GM18858 (cell line): ENCODE measurements at regions not wholly inside any gene's neighbourhood (a gene's known extent, or its start where the extent isn't known, plus 50 kb on each side); places are given as distances from the start of the nearest gene placed in this dataset.

Source experiments
- ATAC-seq: cut with Tn5 transposase; IDR thresholded peaks from one replicate; pipeline ENCODE4 v1.9.1; 2021; ENCODE audit not compliant: unreplicated experiment

DNA sequence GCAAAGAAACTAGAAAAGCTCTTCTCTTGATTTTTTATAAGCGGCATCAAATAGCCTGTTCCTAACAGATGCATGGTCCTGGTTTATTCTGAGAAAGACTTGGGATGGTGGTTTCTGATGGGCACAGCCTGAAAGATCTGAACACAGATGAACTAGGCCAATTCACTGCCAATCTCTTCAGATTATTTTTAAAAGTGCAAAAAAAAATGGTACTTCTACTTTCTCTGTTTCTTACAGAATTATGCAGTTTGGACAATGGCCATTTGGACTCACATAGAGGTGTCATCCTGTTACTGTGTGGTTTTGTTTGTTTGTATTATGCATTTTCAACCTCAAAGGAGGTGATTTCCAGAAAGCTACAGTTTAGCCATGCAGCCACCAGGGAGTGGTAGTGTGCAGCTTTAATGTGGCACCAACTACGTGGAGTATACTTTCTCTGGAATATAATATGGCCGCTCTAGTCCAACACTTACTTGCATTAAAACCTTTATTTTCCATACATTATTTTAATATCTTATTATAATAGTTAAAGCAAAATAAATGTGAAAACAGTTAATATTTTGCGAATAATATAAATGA is 469.8 kb upstream of the KIRREL3 start:
- ATAC-seq = no peak

DNA sequence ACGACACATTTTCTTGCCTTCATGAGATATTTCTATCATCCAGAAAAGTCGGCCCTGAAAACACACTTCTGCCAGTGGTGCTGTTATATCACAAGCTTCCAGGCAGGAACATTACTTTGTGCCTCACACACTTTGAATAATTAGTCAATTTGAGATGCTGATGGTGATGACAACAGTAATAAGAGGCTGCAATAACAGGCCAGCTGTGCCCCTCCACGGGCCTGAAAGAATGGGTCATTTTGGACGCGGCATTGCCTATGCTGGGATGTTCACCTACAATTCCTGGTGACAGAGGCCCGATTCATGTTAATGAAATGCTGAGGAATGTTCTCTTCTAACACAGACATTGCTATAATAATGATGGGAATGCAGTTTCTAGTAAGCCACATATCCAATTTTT is 463.8 kb upstream of the KIRREL3 start:
- no peak for ATAC-seq

DNA sequence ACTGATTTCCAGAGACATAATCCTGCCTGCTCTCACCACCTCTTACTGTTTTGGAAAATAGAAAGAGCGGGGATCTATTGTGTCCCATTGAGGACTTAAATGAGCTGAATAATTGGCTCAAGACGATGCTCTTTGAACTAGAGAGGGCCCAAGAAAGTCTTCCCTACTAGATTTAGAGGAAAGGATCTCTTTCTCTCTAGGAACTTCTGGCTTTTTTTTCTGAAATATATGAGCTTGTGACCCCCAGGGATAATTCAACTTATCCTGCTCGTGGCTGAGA is 461.4 kb upstream of the KIRREL3 start:
- no peak for ATAC-seq

DNA sequence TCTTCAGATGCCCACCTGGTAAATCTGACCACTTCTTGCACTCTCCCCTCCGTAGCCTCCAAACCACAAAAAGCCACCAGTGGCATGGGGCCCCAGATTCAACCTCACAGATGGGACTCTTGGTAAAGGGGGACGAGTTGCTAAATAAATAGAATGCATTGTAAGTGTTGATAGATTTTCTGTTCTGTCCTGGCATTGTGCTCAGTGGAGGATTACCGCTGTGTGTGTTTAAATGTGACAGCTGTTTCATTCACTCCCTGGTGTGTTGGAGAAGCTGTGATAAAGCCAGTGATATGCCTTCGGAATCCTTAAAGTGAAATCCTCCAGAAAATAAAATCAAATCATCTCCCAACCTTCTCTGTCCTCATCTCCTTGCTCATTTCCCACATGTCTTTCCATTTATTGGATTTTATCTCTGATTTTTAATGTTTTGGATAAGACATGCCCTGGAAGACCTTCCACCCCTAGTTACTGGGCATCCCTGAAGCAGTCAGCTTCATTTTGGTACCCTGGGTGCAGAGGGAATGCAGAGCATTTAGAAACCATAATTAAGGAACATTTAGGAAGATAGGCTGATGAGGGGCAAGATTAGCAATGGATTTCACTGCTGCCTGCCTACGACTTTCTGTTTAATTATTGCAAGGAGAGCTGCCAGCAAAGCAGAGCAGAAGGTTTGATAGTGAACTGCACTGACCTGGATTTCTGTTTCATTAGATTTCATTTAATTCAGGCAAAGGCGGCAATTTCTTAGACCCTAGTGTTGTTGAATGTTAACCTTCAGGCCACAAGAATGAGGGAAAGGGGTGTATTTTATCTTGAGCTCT is 460.9 kb upstream of the KIRREL3 start:
- no peak for ATAC-seq

DNA sequence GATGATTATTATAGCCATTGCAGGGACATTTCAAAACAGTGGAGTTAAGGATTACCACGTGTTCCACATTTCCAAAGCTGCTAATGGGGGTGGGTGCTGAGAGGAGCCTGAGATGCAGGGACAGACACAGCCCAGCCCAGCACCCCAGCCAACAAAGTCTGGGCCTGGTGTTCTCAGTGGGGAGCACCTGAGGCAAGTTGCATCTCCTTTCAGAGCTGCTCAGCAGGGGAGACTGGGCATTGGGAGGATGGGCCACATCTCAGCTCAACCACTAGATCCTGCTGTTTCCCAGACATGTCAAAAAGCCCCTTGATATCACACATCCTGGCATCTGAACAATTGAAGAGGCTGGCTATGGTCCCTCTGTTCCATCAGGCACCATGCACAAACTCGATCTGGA is 458.0 kb upstream of the KIRREL3 start:
- ATAC-seq = no peak

DNA sequence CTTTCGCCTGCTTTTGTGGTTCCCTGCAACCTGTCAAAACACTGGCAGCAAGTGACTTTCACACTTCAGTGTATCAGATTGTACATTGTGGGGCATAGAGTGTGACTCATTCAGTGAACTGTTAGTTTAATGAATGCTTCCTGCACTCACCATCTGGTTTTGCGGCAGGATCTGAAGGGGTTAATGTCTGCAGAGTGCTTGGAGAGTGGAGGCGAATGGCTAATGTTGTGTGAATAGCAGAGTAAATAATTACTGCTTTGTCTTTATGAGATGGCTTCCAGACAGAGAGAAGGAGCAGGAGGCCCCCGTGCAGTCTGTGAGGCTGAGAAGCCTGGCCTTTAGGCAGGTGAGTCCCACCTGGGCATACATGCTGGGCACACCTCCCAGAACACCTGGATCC is 454.3 kb upstream of the KIRREL3 start:
- ATAC-seq = no peak

DNA sequence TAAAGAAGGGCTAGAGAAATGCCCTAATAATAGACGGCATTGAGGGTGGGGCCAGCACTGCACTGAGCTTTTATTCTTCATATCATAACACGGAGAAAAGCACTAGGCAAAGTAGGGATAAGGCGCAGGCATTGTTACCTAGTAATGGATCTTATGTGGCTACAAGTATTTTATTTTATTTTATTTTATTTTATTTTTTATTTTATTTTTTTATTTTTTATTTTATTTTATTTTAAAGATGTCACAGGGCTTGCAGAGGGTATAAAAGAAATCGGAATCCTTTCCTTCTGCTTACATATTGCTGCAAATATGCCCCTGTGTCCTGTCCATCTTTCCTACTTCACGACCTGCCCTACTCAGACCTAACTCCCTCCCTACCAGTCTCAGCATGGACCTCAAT is 452.0 kb upstream of the KIRREL3 start:
- no peak for ATAC-seq

DNA sequence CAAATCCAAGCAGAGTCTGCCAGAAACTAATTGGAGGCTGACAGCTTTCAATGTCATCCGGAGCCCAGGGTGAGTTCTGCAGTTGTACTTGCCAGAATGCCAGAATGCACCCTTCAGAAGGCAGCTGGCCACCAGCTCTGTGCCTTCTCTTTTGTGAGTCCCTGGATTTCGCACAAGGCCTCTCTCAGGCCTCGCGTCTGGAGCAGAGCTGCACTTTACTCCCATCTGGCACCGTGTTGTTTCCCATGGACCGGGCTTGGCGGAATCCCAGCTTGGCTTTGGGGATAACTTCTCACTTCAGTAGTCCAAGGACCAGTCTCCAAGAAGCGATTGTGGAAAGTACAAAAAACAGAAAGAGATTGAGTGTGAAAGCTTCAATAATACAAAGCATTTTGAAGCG is 451.3 kb upstream of the KIRREL3 start:
- ATAC-seq = no peak

DNA sequence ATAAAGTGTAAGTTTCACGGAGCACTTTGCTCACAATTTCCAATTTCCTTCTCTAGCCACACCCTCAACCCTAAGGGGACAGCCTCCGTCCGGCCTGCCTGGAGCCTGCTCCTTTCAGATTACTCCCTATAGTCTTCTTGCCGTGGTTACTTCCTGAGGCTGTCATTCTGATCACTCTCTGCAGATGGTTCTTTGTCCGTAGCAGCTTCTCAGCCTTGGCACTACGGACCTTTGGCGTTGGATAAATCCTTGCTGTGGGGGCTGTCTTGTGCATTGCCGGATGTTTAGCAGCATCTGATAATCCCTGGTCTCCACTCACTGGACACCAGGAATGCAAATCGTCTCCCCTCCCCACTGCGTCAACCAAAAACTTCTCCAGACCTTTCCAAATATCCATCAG is 447.5 kb upstream of the KIRREL3 start:
- no peak for ATAC-seq

DNA sequence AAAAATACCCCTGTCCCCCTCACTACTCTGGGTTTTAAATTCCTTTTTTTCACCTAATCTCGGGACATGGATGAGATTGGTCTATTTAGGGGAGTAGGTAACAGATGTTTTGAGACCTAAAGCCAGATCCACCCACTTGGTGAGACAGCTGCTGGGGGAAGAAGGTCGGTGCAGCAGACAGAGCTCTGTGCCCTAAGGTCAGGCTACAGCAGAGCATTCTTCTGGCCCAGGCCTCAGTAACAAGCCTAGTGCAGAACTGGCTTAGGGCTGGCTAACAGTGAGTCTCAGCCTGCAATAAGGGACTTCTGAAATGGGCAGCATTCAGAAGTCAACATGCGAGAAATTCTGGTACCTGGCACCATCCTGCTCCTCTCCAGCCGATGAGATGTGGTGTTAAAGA is 444.9 kb upstream of the KIRREL3 start:
- no peak for ATAC-seq

DNA sequence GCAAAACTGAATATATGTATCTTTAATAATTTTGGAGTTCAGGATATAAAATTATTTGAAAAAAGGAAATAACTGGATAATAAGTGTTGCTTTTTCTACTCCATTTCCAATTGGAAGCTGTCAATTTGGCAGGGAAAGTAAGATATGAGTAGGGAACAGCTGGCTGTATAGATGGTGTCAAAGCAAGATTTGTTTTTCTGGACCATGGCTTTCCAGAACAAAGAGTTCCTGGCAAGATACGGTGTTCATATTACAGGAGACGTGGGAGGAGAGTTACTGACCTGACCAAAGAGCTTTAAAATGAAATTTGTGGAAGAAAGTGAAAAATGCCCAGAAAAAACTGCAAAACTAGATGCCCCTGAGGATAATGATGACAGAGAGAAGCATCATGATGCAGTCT is 442.7 kb upstream of the KIRREL3 start:
- ATAC-seq = no peak

DNA sequence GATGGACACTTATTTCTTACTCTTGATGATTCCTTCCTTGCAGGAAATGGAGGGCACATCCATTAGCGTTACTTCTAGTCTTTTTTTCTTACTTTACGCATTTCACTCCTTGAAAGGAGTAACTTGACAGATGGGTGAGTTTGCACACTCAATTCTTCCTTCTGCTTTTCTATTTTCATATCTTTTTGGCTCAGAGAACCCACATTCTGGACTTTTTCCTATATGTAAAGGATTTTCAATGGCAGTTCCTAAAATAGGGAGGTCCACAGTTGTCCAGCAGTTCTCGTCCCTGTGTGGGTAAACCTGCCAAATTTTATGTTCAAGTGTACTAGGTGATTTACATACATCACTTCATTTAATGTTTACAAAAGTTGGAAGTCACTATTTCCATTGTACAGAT is 440.0 kb upstream of the KIRREL3 start:
- no peak for ATAC-seq

DNA sequence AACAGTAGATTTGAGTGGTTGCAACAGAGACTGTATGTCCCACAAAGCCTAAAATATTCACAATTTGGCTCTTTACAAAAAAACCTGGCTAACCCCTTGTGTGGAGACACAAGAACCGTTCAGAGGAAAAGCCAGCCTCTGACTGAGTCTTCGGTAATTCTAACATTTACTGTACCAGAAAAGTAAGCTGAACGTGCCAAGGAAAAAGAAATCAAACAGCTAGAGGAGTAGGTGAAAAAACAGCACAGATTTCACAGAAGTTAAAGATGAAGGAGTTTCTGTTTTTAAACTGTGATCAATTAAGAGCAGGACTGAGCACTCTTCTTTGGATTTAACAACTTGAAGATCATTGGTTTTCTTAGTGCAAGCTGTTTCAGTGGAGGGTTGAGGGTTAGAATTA is 424.7 kb upstream of the KIRREL3 start:
- ATAC-seq = no peak

DNA sequence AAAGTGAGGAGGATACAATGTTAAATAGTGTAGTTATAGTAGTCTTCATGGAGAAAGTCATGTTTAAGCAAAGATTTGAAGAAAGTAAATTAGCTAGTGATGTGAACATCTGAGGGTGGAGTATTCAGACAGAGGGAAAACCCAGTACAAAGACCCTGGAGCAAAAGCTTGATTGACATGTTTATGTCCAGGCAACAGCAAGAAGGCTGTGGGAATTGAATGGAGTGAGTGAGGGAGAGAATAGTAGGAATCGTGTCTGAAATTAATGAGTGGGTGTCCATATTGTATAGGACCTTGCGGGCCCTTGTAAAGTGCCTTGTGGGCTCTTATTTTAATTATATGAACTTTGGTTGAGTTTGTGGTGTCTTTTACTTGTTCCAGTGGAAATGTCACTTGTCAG is 424.1 kb upstream of the KIRREL3 start:
- no peak for ATAC-seq

DNA sequence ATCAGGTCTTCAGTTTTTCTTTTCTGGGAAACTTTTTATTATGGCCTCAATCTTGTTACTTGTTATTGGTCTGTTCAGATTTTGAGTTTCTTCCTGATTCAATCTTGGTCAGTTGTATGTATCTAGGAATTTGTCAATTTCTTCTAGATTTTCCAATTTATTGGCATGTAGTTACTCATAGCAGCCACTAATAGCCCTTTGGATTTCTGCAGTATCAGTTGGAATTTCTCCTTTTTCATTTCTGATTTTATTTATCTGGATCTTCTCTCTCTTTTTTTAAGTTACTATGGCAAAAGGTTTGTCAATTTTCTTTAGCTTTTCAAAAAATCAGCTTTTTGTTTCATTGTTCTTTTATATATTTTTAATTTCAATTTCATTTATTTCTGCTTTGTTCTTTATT is 419.6 kb upstream of the KIRREL3 start:
- ATAC-seq = no peak

DNA sequence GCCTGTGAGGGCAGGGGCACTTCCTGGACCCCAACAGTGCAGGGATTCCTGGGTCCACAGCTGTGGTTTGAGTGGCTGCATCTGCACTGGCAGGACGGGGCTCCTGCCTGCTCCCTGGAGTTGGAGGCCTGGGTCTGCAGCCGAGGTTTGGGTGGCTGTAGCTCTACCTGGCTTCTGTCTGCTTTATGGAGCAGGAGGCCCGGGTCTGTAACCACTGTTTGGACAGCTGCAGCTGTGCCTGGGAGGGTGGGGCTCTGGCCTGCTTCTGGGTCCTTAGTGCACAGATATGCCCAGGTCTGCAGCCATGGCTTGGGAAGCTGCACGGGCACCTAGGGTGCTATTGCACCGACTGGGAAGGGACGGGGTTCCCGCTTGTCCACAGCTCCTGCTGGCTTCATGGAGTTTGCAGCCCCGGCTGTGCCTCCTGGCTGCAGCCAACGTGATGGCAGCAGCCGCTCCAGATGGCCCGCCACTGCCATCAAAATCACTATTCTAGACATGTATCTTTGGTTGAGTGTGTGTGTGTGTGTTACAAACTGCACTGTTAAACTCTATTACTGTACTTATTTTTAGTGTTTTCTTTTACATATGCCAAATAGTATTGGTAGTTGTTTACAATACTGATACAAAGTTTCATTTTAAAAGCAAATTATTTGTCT is 412.3 kb upstream of the KIRREL3 start:
- ATAC-seq = no peak

DNA sequence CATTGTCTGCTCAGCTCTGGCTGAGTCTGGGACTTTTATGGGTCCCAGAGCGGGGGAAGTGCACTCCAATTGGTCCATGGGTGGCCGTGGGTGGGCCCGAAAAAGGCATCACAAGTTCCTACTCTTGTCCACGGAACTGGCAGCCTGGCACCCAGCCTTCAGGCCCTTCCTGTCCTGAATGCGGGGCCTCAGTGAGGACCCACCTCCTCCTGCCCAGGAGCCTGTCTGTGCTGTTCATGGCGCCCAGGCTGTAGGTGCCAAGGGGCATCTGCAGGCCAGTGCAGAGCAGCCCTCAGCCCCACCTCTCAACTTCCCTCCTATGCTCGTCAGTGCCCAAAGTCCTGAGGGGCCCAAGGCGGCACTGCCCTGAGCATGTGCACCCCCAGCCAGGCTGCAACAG is 411.7 kb upstream of the KIRREL3 start:
- ATAC-seq = no peak

DNA sequence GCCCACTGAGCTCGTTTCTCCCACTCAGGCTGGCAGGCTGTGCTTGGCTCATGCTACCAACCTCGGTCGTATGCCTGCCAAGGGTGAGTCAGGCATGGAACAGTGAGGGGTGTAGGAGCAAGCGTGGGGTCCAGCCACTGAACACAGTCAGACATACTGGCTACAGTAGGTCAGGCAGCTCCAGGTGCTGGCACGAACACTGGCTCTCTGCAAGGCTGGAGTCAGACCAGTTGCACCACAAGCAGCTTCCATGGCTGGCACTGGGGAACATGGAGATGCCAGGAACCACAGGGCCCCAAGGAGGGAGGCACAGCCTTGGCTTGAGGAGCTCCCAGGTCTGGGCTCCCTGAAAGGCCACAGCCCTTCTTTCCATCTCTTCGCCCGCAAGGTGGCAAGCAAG is 410.7 kb upstream of the KIRREL3 start:
- no peak for ATAC-seq

DNA sequence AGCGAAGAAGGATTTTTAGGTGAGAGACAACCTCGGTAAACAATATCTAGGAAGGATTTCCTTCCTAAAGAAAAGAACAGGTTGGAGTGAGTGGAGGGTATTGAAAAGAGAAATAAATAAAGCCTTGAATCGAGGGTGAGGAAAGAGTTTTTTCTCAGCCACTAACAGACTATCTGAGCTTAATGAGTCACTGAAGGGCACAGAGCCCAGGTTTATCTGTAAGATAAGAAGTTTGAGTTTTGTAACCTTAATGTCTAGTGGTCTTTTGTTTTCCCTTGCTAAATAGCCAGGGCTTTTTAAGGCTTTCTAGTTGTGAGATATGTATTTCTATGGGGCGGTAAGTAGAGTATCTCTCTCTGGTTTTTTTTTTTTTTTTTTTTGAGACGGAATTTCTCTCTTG is 394.5 kb upstream of the KIRREL3 start:
- ATAC-seq = no peak

DNA sequence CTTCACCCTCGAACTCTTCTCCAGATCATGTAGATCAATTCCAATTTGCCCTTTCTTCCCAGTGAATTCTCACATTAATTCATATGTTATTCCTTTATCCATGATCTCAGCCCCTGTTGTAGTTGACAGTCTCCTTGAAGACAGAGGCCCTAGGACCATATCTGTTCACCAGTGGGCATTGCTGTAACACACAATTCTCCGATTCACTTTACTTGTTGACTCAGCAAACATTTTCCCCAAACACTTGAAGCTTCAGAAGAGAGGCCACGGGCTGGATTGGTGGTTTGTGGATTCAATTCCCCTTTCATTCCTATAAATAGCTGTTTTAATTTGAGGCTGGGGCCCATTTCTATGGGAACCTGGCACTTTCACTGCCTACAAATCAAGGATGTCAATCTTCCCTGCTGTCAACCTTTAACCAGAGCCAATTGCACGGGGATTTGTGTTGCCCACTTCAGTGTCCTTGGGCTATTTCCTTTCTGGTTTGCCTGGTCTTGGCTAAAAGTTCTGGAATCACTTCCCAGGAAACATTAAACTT is 393.0 kb upstream of the KIRREL3 start:
- no peak for ATAC-seq

DNA sequence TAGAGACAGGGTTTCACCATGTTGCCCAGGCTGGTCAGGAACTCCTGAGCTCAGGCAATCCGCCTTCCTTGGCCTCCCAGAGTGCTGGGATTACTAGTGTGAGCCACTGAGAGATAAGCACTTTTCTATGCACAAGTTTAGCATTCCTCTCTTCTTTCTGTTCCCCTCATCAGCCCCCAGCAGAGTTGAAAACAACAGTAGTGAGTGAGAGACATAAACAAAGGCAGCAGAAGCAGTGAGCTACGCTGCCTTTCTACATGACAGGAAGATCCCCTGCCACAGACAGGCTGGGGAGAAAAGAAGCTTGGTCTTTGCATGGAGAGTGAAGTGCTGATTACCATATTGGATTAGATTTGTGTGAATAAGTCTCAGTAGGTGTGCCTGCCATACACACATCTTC is 392.0 kb upstream of the KIRREL3 start:
- ATAC-seq = no peak

DNA sequence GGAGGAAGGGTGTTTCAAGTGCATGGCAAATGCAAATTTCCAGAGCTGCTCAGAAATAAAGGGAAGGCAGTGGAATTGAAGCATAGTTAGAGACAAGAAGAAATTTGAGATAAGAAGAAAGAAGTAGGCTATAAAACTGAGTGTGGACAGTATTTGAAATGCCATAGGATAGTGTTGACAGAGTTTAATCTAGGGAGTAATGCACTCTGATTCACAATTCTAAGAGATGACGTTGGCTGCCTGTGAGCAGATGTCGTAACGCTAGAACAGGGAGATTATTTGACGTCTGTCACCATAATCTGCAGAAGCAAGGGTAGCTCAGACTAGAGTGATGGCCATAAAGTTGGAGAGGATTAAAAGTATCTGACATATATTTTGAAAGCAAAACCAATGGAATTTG is 389.9 kb upstream of the KIRREL3 start:
- no peak for ATAC-seq
